Endothelial cell of umbilical vein (primary cell): ENCODE measurements at regions not wholly inside any gene's neighbourhood (a gene's known extent, or its start where the extent isn't known, plus 50 kb on each side); places are given as distances from the start of the nearest gene placed in this dataset.

Source experiments
- BruUV-seq: library from RNA; stranded (reverse); fragments of 400-500 nt; replicated peaks from 2 replicates; lab custom pipeline; 2021; lab: Mats Ljungman, UMichigan
- CTCF ChIA-PET: fragments of 300-600, 350-600 bp; sonication (Branson Sonifier 250); formaldehyde crosslinking; loops from one replicate; lab custom pipeline; 2021; ENCODE audit warnings: antibody characterized with exemption, inconsistent platforms; lab: Charles Lee
- POLR2A ChIA-PET: fragments of 300-600, 350-600 bp; sonication (Branson Sonifier 250); formaldehyde crosslinking; loops from one replicate; lab custom pipeline; 2021; ENCODE audit warnings: antibody characterized with exemption, inconsistent platforms; lab: Charles Lee
- DNase-seq: peaks from one replicate; pipeline ENCODE4 v3.0.0-alpha.2; 2011; ENCODE audit warnings: low read depth, low spot score
- FAIRE-seq: peaks from 2 replicates; lab custom pipeline; 2011; peaks lifted over from hg19 to GRCh38; lab: Jason Lieb, UNC
- H2AFZ ChIP-seq: 2 replicates; pipeline ENCODE4 v1.6.0; 2012; ENCODE audit warnings: low read depth, low read length, control low read depth, inconsistent platforms
- H3K27ac ChIP-seq: 2 replicates; pipeline ENCODE4 v1.5.1; 2011; ENCODE audit warnings: low read depth, mild to moderate bottlenecking, control low read depth, low read length, moderate library complexity; ENCODE audit not compliant: insufficient read depth
- H3K27me3 ChIP-seq, 2 experiments: 2 replicates each; pipeline versions ENCODE4 v1.6.0 to v1.6.1; 2011; ENCODE audit warnings: low read length in 2 of 2, mixed read lengths in 1 of 2; ENCODE audit not compliant: control insufficient read depth in 2 of 2, insufficient read depth in 2 of 2
- H3K36me3 ChIP-seq, 2 experiments: 2 replicates in 1 of 2; 3 replicates in 1 of 2; pipeline ENCODE4 v1.5.1; 2011; ENCODE audit warnings: low read length in 2 of 2, mild to moderate bottlenecking in 1 of 2, moderate library complexity in 1 of 2; ENCODE audit not compliant: control insufficient read depth in 2 of 2, insufficient read depth in 2 of 2; ENCODE audit errors: extremely low read depth in 1 of 2
- H3K4me1 ChIP-seq: 3 replicates; pipeline ENCODE4 v1.5.1; 2011; ENCODE audit warnings: mild to moderate bottlenecking, low read length; ENCODE audit not compliant: control insufficient read depth, insufficient read depth; ENCODE audit errors: extremely low read depth
- H3K4me2 ChIP-seq: 2 replicates; pipeline ENCODE4 v1.6.1; 2011; ENCODE audit warnings: low read length, control low read depth, mixed read lengths; ENCODE audit not compliant: insufficient read depth
- H3K4me3 ChIP-seq, 3 experiments: fragments of 200-600 bp in 1 of 3; sonication (generic), shearing (Covaris generic) in 1 of 3; replicated peaks in 1 of 3; 2 replicates each; pipeline ENCODE4 v1.5.1; 2011 to 2016; ENCODE audit warnings: control low read depth in 3 of 3, low read length in 3 of 3, mild to moderate bottlenecking in 2 of 3, inconsistent platforms in 1 of 3, low read depth in 1 of 3, moderate library complexity in 1 of 3; ENCODE audit not compliant: insufficient read depth in 1 of 3
- H3K79me2 ChIP-seq: 2 replicates; pipeline ENCODE4 v1.6.0; 2012; ENCODE audit warnings: low read length, inconsistent platforms; ENCODE audit not compliant: control insufficient read depth, insufficient read depth
- H3K9ac ChIP-seq: replicated peaks from 2 replicates; pipeline ENCODE3; 2011; ENCODE audit warnings: low read length, control low read depth; ENCODE audit not compliant: insufficient read depth; ENCODE audit errors: extremely low read depth
- H3K9me1 ChIP-seq: replicated peaks from 3 replicates; pipeline ENCODE4 v1.6.0; 2011; ENCODE audit warnings: mild to moderate bottlenecking, low read length; ENCODE audit not compliant: control insufficient read depth, insufficient read depth; ENCODE audit errors: extremely low read depth
- H3K9me3 ChIP-seq: replicated peaks from 2 replicates; pipeline ENCODE4 v1.5.1; 2012; ENCODE audit warnings: low read length, inconsistent platforms; ENCODE audit not compliant: control insufficient read depth, insufficient read depth
- H4K20me1 ChIP-seq: replicated peaks from 2 replicates; pipeline ENCODE3; 2011; ENCODE audit warnings: mild to moderate bottlenecking, low read length; ENCODE audit not compliant: control insufficient read depth, insufficient read depth; ENCODE audit errors: extremely low read depth
- EZH2 ChIP-seq: IDR thresholded peaks from 2 replicates; pipeline ENCODE4 v1.6.1; 2012; ENCODE audit warnings: borderline replicate concordance, low read depth, mild to moderate bottlenecking, moderate library complexity, low read length, inconsistent platforms; ENCODE audit not compliant: severe bottlenecking
- FOS ChIP-seq: IDR thresholded peaks from 2 replicates; pipeline ENCODE4 v1.6.1; 2011; ENCODE audit warnings: mild to moderate bottlenecking, low read length, moderate library complexity, borderline replicate concordance; ENCODE audit not compliant: insufficient read depth
- GATA2 ChIP-seq: IDR thresholded peaks from 2 replicates; pipeline ENCODE4 v1.7.0; 2011; ENCODE audit warnings: low read depth, mild to moderate bottlenecking, moderate library complexity, mixed read lengths, low read length; ENCODE audit not compliant: insufficient read length, insufficient read depth
- JUN ChIP-seq: IDR thresholded peaks from 2 replicates; pipeline ENCODE4 v1.6.1; 2011; ENCODE audit warnings: borderline replicate concordance, low read depth; ENCODE audit not compliant: insufficient read length, insufficient read depth
- MYC ChIP-seq: IDR thresholded peaks from one replicate; pipeline ENCODE4 v1.6.1; 2011; ENCODE audit warnings: mild to moderate bottlenecking, low read depth, low read length
- POLR2A ChIP-seq: IDR thresholded peaks from 2 replicates; pipeline ENCODE4 v1.6.1; 2012; ENCODE audit warnings: low read depth, mild to moderate bottlenecking, control low read depth, low read length
- POLR2AphosphoS5 ChIP-seq: IDR thresholded peaks from 2 replicates; pipeline ENCODE4 v1.6.1; 2012; ENCODE audit warnings: low read depth, mild to moderate bottlenecking, control low read depth, low read length, moderate library complexity; ENCODE audit not compliant: insufficient read depth
- dilution Hi-C: fragments of 300-500 bp; cut with MboI; formaldehyde crosslinking; loops from one replicate; pipeline ENCODE4 v1.15.0; 2019; ENCODE audit warnings: low sequenced_read_pairs; ENCODE audit not compliant: extremely low pct_ligation_motif_present
- intact Hi-C: fragments of 100-400 bp; cut with micrococcal nuclease; formaldehyde crosslinking; loops from one replicate; pipeline ENCODE4 v1.10.0; 2022
- TF ChIP-seq, protein P1 (sequence below): IDR thresholded peaks from 2 replicates; pipeline ENCODE4 v1.6.1; 2011; ENCODE audit not compliant: insufficient read depth, insufficient read length
- TF ChIP-seq, protein P2 (sequence below), 2 donors: IDR thresholded peaks; 1 replicate in 1 of 2; 2 replicates in 1 of 2; pipeline ENCODE4 v1.5.1; 2011; ENCODE audit warnings: low read length in 2 of 2, mild to moderate bottlenecking in 2 of 2, moderate library complexity in 2 of 2, control low read depth in 1 of 2, inconsistent platforms in 1 of 2, low read depth in 1 of 2; ENCODE audit not compliant: insufficient read depth in 1 of 2; ENCODE audit errors: extremely low read depth in 1 of 2

DNA sequence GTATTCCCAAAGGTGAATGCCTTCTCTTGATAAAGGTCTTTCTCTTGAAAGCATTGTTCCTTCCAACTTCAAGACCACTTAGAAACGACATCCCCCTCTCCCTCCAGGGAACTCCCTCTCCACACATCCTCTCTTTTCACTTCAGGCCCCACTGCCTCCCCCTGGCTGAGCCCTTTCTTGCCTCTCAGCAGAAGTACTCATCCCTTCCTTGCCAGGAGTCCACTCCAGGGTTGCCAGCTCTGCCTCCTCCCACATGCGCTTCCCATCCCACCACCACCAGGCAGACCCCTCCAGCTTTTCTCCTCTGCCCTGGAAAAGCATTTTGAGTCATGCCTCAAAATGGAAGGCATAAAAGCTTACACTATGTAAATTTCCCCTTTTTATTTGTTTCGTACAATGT is 126.3 kb upstream of the SALL3 start:
- dilution Hi-C loops = no loop called here
- POLR2A ChIA-PET = no interaction called here
- Histone ChIP-seq H2AFZ (no peak overlapping the region), H3K4me2 (no peak overlapping the region), H3K9me3 (peaks cover 9% of the 10 kb centered on the region), H3K27me3 (no peaks in the 10 kb centered on the region), H3K36me3 (no peaks in the 10 kb centered on the region), H3K4me3 (no peak overlapping the region), H4K20me1 (no peaks in the 10 kb centered on the region), H3K27ac (no peak overlapping the region), H3K4me1 (no peaks in the 10 kb centered on the region), H3K9ac (no peak overlapping the region), H3K9me1 (no peaks in the 10 kb centered on the region), H3K79me2 (no peaks in the 10 kb centered on the region)
- no peak for FAIRE-seq
- CTCF ChIA-PET = no interaction called here
- no TSS peak for BruUV-seq
- intact Hi-C loops = no loop called here
- TF ChIP-seq MYC = no peak
- TF ChIP-seq POLR2A = no peak
- no peak for TF ChIP-seq POLR2AphosphoS5
- no peak for TF ChIP-seq FOS
- TF ChIP-seq JUN = no peak
- TF ChIP-seq, protein P1, sequence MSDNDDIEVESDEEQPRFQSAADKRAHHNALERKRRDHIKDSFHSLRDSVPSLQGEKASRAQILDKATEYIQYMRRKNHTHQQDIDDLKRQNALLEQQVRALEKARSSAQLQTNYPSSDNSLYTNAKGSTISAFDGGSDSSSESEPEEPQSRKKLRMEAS = no peak
- TF ChIP-seq, protein P2, sequence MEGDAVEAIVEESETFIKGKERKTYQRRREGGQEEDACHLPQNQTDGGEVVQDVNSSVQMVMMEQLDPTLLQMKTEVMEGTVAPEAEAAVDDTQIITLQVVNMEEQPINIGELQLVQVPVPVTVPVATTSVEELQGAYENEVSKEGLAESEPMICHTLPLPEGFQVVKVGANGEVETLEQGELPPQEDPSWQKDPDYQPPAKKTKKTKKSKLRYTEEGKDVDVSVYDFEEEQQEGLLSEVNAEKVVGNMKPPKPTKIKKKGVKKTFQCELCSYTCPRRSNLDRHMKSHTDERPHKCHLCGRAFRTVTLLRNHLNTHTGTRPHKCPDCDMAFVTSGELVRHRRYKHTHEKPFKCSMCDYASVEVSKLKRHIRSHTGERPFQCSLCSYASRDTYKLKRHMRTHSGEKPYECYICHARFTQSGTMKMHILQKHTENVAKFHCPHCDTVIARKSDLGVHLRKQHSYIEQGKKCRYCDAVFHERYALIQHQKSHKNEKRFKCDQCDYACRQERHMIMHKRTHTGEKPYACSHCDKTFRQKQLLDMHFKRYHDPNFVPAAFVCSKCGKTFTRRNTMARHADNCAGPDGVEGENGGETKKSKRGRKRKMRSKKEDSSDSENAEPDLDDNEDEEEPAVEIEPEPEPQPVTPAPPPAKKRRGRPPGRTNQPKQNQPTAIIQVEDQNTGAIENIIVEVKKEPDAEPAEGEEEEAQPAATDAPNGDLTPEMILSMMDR (IDR thresholded peaks at IDR 0.05; ENCODE audit: extremely low read depth in 1 of 2, insufficient read depth in 1 of 2, low read depth in 1 of 2, low read length in 2 of 2) = no peak
- TF ChIP-seq GATA2 = no peak
- no peak for TF ChIP-seq EZH2
- DNase-seq = no peak
